Spleen (tissue), 7 donors: ENCODE measurements at regions not wholly inside any gene's neighbourhood (a gene's known extent, or its start where the extent isn't known, plus 50 kb on each side); places are given as distances from the start of the nearest gene placed in this dataset.

ENCODE experiments used
- CTCF ChIP-seq, 11 experiments: fragments of 200-600 bp in 7 of 11; fragments of 450-650 bp in 4 of 11; sonication (generic) in 4 of 11; IDR thresholded peaks in 8 of 11; conservative IDR thresholded peaks in 3 of 11; 1 replicate in 7 of 11; 2 replicates in 4 of 11; pipeline versions ENCODE4 v1.4.0 to v1.8.0; 2016 to 2021; ENCODE audit warnings: antibody characterized with exemption in 11 of 11, inconsistent platforms in 4 of 11, mild to moderate bottlenecking in 1 of 11
- POLR2A ChIP-seq, 3 donors: fragments of 450-650 bp; IDR thresholded peaks; one replicate each; pipeline ENCODE4 v1.5.1; 2017; ENCODE audit warnings: antibody characterized with exemption in 3 of 3, mild to moderate bottlenecking in 1 of 3
- POLR2AphosphoS5 ChIP-seq, 3 donors: sonication (generic); formaldehyde crosslinking; IDR thresholded peaks; one replicate each; pipeline ENCODE4 v1.5.1; 2017; ENCODE audit warnings: antibody characterized with exemption in 3 of 3
- donor health status: DM: no; HTN: no; CAD: no; lungs with moderate emphysema.
- donor health status: DM: no; HTN: no; CAD: no.
- donor health status: DM: no; HTN: no; CAD: no.

GRCh38 chrX:93428497-93428896, 244.9 kb downstream of the NAP1L3 start:
- TF ChIP-seq CTCF (IDR thresholded peaks at IDR 0.05 in 8 of 11, conservative IDR thresholded peaks at IDR 0.05 in 3 of 11) (no peak), POLR2A (IDR thresholded peaks at IDR 0.05) (no peak), POLR2AphosphoS5 (IDR thresholded peaks at IDR 0.05) (no peak)
